GM21360 (cell line): ENCODE measurements at regions not wholly inside any gene's neighbourhood (a gene's known extent, or its start where the extent isn't known, plus 50 kb on each side); places are given as distances from the start of the nearest gene placed in this dataset.
"Not testable (repeated sequence)": the region's sequence is repeated elsewhere in the genome, so short reads cannot be mapped to it uniquely, and the experiment has no call there.

ENCODE experiments used
- ATAC-seq: cut with Tn5 transposase; IDR thresholded peaks from one replicate; pipeline ENCODE4 v1.9.1; 2021; ENCODE audit warnings: mild to moderate bottlenecking, moderate library complexity; ENCODE audit not compliant: unreplicated experiment

DNA sequence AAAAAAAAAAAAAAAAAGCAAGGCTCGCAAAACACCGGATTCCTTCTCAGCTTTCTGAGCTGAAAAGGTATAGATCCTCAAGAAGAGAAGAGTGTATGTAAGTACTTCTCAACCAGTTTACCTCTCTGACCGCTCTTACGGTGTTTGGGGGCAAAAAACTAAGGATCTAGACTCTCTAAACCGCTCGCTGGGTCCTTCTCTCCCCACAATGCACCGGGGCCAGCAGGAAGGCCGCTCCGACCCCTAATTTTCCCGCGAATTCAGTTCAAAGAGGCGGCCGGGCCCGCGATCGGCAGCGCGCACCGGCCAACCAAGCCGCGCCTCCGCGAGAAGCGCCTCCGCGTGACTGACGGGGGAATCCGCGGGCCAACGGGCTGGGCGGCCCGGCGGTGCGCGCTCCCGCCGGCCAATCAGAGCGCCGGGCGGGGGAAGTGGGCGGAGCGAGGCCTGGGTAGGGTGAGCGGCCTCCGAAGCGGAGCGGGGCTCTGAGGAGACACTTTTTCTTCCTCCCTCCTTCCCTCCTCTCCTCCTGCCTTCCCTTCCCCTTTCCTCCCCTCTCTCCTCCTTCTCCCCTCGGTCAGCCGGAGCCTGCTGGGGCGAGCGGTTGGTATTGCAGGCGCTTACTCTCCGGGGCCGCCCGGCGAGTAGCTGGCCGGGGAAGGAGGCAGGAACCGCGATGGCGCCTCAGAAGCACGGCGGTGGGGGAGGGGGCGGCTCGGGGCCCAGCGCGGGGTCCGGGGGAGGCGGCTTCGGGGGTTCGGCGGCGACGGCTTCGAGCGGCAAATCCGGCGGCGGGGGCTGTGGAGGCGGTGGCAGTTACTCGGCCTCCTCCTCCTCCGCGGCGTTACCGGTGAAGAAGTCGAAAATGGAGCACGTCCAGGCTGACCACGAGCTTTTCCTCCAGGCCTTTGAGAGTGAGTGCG, 93.0 kb downstream of the CRLF3 start:
- peak; percentile 82 for ATAC-seq

DNA sequence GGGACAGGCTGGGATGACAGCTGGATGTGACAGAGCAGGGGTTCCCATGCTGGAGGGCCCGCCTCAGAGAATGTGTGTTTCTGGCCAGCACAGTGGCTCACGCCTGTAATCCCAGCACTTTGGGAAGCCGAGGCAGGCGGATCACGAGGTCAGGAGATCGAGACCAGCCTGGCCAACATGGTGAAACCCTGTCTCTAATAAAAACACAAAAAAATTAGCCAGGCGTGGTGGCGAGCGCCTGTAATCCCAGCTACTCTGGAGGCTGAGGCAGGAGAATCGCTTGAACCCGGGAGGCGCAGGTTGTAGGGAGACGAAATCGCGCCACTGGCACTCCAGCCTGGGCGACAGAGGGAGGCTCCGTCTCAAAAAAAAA, 93.7 kb downstream of the CRLF3 start:
- not testable (repeated sequence) for ATAC-seq

DNA sequence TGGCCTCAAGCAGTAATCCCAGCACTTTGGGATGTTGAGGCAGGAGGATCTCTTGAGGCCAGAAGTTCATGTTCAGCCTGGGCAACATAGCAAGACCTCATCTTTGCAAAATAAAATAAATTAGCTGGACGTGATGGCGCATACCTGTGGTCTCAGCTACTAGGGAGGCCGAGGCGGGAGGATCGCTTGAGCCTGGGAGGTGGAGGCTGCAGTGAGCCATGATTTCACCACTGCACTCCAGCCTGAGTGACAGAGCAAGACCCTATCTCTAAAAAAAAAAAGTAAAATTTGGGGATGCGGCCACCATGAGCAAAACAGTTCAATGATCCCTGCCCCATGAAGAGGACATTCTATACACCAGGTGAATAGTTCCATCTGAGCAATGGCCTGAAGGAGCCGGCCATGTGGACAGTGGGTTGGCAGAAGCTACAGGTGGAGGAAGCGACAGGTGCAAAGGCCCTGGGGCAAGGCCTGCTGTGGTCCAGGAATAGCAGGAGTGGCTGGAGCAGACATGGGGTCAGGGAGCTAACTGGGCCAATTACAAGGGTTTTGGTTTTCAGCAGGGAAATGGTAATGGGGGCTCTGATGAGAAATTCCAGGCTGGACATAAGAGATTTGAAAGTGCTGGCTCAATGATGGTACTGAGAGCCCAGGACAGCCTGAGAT, 94.2 kb downstream of the CRLF3 start:
- not testable (repeated sequence) for ATAC-seq

DNA sequence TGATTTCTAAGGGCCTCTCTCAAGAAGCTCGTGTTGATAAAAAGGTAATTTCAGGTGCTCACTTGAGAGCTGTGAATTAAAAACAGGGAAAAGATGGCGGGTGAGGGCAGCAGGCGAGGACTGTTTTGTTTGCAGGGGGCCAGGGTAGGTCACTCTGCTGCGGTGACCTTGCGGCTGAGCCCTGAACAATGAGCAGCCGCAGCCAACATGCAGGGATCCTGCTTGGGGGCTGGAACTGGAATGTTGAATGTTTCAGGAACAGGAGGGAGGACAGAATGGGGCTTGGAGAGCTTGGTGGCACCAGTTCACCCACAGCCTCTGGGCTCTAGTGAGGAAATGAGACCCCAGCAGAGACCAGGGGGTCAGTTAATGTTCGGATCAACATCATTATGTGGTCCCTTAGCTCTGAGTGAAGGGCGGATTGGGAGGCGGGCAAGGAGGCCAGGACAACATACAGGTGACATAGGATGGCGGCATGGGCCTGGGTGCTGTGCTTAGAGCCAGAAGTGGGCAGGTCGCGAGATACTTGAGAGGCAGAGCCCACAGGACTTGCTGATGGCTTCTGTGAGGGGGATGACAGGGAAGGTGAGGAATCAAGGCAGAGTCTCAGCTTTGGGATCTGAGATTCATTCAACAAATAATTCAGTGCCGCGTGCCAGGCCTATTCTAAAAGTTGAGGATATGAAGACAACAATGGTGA, 94.9 kb downstream of the CRLF3 start:
- not testable (repeated sequence) for ATAC-seq

DNA sequence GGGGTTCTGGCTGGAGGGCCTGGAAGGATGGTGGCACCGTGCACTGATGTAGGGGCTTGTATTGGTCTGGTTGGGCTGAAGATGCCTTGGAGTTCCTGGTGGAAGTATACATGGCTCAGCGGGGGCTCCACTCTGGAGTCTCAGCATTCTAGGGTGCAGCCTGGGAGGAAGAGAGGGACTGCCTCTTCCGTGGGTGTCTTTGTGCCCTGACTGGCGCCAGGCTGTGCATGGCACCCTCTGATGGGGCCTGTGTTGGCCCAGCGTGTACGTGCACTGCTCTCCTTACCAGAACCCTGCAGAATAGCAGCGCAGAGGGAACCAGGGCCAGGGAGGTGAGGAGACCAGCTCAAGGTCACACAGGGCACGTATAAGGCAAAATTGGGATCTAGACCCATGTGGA, 97.0 kb downstream of the CRLF3 start:
- ATAC-seq, result not testable (repeated sequence)

DNA sequence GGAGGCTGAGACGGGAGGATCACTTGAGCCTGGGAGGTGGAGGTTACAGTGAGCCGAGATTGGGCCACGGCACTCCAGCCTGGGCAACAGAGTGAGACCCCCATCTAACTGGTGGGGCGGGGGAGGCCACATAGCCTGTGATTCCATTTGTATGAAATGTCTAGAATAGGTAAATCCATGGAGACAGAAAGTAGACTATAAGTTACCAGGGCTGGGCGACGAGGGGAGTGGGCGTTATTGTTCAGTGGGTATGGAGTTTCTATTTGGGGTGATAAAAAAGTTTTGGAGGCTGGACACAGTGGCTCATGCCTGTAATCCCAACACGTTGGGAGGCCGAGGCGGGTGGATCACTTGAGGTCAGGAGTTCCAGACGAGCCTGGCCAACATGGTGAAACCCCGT, 97.8 kb downstream of the CRLF3 start:
- ATAC-seq, result not testable (repeated sequence)

DNA sequence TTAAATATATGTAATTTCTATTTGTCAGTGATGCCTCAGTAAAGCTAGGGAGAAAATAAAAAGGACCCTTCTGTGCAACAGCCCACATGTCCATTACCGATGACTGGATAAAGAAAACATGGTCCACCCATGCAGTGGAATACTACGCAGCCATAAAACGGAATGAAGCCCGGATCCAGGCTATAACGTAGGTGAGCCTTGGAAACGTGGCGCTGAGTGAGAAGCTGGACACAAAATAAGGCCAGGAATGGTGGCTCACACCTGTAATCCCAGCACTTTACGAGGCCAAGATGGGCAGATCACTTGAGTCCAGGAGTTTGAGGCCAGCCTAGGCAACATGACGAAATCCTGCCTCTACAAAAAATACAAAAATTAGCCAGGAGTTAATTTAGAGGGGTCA, 98.2 kb downstream of the CRLF3 start:
- not testable (repeated sequence) for ATAC-seq

DNA sequence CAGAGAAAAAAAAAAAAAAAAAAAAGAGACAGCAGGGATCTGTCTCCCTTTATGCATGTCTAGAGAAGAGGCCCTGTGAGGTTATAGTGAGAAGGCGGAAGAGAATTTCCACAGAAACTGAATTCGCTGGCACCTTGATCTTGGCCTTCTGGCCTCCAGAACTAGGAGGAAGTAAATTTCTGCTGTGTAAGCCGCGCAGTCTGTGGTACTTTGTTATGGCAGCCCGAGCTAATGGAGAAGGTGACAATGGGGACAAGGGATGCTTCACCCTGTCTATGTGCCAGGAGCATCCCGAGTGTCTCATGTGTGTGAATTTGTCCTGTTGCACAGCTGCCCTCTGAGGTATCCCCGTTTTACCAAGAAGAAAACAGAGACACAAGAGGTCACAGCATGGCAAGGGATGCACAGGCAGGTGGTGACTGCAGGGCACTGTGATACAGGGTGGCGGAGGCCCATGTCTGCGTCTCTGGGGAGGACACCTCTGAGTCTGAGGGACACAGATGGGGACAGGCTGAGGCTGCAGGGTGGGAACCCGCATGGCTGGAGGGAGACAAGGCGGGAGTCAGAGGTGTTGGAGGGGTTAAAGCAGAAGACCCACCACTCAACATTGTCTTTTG, 100.3 kb downstream of the CRLF3 start:
- ATAC-seq, result not testable (repeated sequence)

DNA sequence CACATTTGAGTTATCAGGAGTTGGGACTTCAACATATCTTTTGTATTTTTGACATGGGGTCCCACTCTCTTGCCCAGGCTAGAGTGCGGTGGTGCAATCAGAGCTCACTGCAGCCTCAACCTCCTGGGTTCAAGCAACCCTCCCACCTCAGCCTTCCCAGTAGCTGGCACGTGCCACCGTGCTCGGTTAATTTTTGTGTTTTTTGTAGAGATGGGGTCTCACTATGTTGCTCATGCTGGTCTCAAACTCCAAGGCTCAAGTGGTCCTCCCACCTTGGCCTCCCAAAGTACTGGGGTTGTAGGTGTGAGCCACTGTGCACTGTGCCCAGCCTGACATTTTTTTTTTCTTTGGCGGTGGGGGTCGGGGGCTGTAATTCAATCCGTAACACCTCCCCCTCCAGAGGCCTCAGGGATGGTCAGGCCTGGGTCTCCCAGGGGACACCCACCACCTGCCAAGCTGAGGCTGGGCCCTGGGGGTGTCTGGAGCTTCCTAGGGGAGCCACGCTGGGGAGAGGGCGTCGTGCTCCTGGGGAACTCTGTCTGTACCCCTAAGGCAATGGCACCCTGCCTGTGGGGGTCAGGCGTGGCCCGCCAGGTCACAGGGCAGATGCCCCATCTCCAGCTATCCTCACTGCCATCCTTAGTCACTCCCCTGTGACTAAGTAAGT, 102.2 kb downstream of the CRLF3 start:
- ATAC-seq, result not testable (repeated sequence)

DNA sequence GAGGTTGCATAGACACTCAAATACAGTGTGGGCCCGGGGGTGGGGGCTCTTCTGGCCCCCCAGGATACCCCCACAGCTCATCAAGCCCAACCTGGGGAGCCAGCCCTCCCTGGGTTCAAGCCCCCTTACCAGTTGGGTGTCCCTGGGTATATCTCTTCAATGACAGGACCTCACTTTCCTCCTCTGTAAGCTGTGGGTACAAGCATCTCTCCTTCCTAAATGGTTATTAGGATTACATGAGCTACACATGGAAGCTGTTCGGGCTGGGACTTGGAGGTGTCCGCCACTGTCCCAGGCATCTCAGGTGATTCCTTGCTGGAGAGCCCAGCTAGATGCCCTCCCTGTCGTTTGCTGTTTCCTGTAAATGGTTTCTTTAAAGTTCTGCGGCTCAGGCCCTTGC, 103.5 kb downstream of the CRLF3 start:
- not testable (repeated sequence) for ATAC-seq

DNA sequence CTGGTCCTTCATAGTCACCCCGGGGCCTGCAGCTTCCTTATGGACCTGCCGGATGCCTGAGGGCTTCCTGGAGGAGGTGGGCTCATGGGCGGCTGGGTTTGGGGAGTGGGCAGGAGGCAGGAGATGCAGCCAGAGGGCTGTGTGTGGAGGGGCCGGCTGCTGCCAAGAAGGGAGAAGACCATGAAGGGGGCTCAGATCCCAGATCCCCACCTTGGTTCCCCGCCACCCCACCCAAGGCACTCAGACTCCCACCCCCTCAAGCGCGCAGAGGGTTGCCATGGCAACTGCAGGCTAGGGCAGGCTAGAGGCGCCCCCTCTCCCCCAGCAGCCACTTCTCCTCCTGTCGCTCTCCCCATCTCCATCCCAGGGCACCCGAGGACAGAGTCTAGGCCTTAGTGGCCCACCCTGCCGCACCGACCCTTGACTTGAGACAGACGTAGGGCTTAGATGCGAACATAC, 104.5 kb downstream of the CRLF3 start:
- ATAC-seq, result no peak

DNA sequence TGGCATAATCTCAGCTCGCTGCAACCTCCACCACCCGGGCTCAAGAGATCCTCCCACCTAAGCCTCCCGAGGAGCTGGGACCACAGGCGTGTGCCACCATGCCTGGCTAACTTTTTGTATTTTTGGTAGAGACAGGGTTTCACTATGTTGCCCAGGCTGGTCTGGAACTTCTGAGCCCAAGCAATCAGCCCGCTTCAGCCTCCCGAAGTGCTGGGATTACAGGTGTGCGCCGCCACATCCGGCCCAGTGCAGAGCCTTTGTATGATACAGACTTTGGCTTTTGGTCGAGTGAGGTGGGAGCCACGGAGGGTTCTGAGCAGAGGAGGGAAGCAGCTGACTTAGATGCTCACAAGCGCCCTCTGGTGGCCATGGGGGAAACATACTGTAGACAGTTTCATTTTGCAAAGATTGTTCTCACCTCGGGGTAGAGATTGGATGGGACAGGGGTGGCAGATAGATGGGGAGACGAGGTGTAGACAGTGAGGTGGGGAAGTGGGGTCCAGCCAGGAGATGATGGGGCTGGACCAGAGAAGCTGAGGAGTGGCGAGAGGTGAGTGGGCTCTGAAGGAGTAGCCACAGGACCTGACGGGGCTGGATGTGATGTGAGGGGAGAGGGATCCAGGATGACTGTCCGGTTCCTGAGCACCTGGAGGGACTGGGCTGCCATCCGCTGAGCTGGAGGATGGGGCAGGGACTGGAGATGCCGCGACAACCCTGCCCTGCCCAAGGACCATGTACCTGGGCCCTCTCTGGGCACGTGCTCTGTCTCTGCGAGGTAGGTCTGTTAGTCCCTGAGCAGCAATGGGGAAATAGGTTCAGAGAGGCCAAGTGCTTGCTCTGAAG, 105.1 kb downstream of the CRLF3 start:
- not testable (repeated sequence) for ATAC-seq

DNA sequence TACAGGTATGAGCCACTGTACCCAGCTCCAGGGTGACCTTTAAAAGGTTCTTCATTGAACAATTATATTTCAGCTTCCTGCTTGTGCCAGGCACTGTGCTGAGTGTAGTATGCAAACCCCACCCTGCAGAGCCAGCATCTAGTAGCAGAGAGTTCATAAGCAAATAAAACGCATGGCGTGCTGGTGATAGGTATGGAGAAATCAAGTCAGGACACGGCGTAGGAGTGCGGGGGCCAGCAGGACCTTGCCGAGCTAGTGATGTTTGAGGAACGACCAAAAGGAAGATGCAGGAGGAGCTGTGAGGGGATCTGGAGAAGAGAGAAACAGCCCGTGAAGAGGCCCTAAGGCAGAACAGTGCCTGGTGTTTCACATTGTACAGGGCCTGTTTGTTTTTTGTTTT, 105.8 kb downstream of the CRLF3 start:
- ATAC-seq, result not testable (repeated sequence)

DNA sequence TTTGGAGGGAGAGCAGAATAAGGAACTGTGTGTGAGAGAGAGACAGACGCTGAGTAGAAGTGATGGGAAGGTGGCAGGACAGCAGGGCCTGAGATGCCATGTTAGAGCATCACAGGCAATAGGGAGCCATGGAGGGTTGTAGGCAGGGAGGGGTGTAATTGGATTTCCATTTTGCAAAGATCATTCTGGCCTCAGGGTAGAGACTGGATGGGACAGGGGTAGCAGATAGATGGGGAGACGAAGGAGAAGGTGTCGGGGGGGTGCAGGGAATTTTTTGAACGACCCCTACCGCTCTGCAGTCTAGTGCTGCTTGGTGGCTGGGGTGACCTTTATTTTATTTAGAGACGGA, 106.4 kb downstream of the CRLF3 start:
- ATAC-seq, result not testable (repeated sequence)

DNA sequence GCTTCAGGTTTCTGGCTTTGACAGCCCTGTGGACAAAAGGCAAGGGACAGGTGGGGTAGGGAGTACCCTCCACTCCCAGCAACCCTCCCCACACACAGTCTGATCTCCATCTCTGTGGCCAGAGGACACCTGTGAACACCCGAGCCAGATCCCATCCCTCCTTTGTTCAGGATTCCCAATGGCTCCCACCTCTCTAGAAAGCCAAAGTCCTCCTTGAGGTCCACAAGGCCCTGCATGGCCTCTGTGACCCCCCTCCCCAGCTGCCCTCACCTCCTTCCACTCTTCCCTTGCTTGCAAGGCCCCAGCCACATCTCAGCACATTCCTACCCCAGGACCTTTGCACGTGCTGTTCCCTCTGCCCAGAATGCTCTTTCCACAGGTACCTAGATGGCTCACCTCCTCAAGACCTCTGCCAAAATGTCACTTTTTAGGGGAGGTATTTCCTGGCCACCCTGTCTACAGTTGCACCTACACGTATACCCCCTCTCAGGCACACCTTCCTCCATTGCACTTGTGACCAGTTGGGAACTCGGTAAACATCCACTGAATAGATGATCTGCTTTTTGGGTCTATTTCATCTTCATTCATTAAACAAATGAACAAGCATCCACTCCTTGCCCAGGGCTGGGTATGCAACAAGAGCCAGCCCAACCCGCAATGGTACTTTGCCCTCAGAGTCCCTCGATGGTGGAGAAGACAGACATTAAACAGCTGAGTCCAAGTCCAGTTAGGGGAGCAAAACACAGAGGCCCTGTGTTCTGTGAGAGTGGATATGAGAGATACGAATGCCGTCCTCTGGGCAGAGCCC, 107.0 kb downstream of the CRLF3 start:
- no peak for ATAC-seq

DNA sequence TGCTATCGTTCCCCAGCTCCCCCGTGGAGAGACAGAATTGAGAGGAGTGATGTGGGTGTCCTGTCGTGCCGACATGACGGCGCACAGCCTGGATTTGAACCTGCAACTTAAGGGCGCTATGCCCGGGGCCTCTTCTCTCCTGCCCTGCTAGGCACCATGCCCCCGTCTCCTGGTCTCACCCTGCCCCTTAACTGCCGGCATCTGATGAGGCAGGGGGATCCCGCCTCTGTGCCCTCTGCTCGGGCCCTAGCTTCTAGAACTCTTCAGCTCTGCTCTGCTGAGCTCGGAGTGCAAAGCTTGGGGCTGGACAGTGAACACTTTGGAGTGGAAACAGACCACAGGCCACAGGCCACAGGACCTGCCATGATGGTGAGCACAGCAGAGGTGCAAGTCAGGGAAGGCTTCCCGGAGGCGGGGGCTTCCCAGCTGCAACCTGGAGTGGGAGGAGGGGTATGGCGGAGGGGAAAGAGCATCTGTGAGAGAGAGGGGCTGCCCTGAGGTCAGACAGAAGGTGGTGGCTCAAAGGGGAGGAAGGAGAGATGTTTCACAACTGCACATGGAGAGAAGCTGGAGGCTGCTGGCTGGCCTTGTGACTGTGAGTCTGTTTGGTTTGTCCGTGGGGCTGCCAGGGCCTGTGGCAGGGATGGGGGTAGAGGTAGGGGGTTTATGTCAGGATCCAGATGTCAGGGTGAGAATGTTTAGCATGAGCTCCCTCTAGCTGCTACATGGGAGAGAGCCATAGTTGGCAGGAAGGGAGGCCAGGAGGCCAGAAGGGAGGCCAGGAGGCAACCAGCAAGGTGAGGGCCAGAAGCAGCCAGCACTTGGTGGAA, 107.8 kb downstream of the CRLF3 start:
- ATAC-seq, result no peak

DNA sequence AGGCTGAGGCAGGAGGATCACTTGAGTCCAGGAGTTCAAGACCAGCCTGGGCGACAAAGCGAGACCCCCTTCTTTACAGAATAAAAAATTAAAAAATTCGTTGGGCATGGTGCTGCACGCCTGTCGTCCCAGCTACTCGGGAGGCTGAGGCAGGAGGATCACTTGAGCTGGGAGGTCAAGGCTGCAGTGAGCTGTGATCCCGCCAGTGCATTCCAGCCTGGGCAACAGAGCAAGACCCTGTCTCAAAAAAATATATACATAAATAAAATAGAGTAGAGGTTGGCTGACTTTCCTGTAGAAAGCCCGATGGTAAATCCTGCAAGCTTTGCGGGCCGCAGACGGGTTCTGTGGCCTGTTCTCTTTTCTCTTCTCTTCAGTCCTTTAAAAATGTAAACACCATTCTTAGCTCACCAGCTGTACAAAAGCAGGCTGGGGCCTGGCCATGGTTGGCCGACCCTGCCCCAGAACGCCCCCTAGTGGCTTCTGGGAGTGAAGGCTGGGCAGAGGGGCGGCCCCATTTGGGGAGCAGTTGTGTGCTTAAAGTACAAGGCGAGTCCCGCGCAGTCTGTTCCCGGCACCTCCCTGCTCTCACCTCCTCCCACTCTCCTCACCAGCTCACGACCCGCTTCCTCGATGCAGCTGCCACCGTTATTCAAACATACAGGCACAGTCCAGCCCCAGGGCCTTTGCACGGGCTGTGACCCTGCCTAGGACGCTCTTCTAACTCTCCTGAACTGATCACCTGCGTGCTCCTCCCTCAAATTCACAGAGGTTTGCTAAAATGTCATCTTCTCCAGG, 109.5 kb downstream of the CRLF3 start:
- ATAC-seq, result not testable (repeated sequence)
